Activated naive CD8-positive, alpha-beta T cell treated with anti-CD3 and anti-CD28 coated beads, Interleukin-2, amount 10 ng/mL, durations not matched to agents 7 days and 5 days (primary cell): ENCODE measurements at regions not wholly inside any gene's neighbourhood (a gene's known extent, or its start where the extent isn't known, plus 50 kb on each side); places are given as distances from the start of the nearest gene placed in this dataset.
"Not testable (repeated sequence)": the region's sequence is repeated elsewhere in the genome, so short reads cannot be mapped to it uniquely, and the experiment has no call there.

Source experiments
- ATAC-seq: fragments of 150-1000 bp; cut with Tn5 transposase; one replicate; pipeline ENCODE4 v1.10.0; 2021; ENCODE audit warnings: low read depth, moderate library complexity
- POLR2A ChIA-PET: fragments of 350-600 bp; sonication (Branson Sonifier 250); formaldehyde crosslinking; loops from one replicate; lab custom pipeline; 2021; ENCODE audit warnings: antibody characterized with exemption; lab: Charles Lee
- DNase-seq: peaks from one replicate; pipeline ENCODE4 v3.0.0; 2021
- H3K27ac Mint-ChIP-seq: one replicate; pipeline ENCODE4 v1.8.0; 2022; ENCODE audit warnings: mild to moderate bottlenecking, mixed read lengths
- H3K27me3 Mint-ChIP-seq: one replicate; pipeline ENCODE4 v1.8.0; 2022; ENCODE audit warnings: mild to moderate bottlenecking, moderate library complexity, mixed read lengths
- H3K36me3 Mint-ChIP-seq: one replicate; pipeline ENCODE4 v1.8.0; 2021; ENCODE audit warnings: mild to moderate bottlenecking, mixed read lengths
- H3K4me1 Mint-ChIP-seq: one replicate; pipeline ENCODE4 v1.8.0; 2021; ENCODE audit warnings: mixed read lengths
- H3K4me3 Mint-ChIP-seq: one replicate; pipeline ENCODE4 v1.8.0; 2022; ENCODE audit warnings: mild to moderate bottlenecking, moderate library complexity, mixed read lengths
- H3K9me3 Mint-ChIP-seq: one replicate; pipeline ENCODE4 v1.8.0; 2021; ENCODE audit warnings: mixed read lengths

GRCh38 chr7:119908948-119909347, 364.0 kb upstream of the KCND2 start:
- Mint-ChIP-seq H3K9me3 (peaks cover 10% of the 10 kb centered on the region), H3K27ac (no peak overlapping the region), H3K36me3 (no peaks in the 10 kb centered on the region), H3K4me1 (no peaks in the 10 kb centered on the region), H3K27me3 (no peaks in the 10 kb centered on the region), H3K4me3 (no peak overlapping the region)
- ATAC-seq (no peak), DNase-seq (no peak)
- POLR2A ChIA-PET: no interaction called here

- H3K4me1 Mint-ChIP-seq, ATAC-seq, H3K27ac Mint-ChIP-seq, H3K36me3 Mint-ChIP-seq, H3K27me3 Mint-ChIP-seq, POLR2A ChIA-PET, DNase-seq, H3K4me3 Mint-ChIP-seq: not testable (repeated sequence)
- peaks cover 11% of the 10 kb centered on the region for H3K9me3 Mint-ChIP-seq
Measured at GRCh38 chr7:119914119-119914518, 358.9 kb upstream of the KCND2 start.

- ATAC-seq (no peak), DNase-seq (no peak)
- POLR2A ChIA-PET: no interaction called here
- Mint-ChIP-seq H3K9me3 (peaks cover 7% of the 10 kb centered on the region), H3K4me1 (no peaks in the 10 kb centered on the region), H3K27me3 (no peaks in the 10 kb centered on the region), H3K36me3 (no peaks in the 10 kb centered on the region), H3K4me3 (no peak overlapping the region), H3K27ac (no peak overlapping the region)
Measured at GRCh38 chr7:119916501-119916900, 356.5 kb upstream of the KCND2 start.

- no peaks in the 10 kb centered on the region for H3K27me3 Mint-ChIP-seq
- H3K9me3 Mint-ChIP-seq: peaks cover 7% of the 10 kb centered on the region
- ATAC-seq: no peak
- no peak for DNase-seq
- H3K27ac Mint-ChIP-seq: no peak overlapping the region
- no peaks in the 10 kb centered on the region for H3K4me1 Mint-ChIP-seq
- POLR2A ChIA-PET: no interaction called here
- H3K4me3 Mint-ChIP-seq: no peak overlapping the region
- no peaks in the 10 kb centered on the region for H3K36me3 Mint-ChIP-seq
Measured at GRCh38 chr7:119918185-119918584, 354.8 kb upstream of the KCND2 start.

DNA sequence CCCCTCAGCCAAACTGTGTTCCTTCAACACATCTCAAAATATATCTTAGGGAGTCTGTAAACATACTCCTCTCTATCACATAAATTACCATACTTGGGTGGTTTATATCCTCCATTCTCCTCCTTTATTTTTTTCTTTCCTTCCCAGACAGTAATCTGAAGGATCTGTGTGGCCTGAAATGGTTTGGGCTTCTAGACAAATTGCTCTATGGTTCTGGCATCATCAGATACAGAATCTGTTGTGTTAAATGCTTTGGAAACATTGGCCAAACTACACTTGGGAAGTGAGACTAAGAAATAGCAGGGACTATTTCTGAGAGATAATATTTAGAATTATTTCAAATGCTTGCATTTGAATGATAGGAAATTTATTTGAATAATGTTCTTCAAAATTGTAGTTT, 353.0 kb upstream of the KCND2 start:
- ATAC-seq (no peak), DNase-seq (no peak)
- POLR2A ChIA-PET: no interaction called here
- H3K27me3 Mint-ChIP-seq: no peaks in the 10 kb centered on the region
- H3K4me1 Mint-ChIP-seq: no peaks in the 10 kb centered on the region
- H3K27ac Mint-ChIP-seq: no peak overlapping the region
- no peaks in the 10 kb centered on the region for H3K36me3 Mint-ChIP-seq
- peaks cover 2% of the 10 kb centered on the region for H3K9me3 Mint-ChIP-seq
- no peak overlapping the region for H3K4me3 Mint-ChIP-seq

DNA sequence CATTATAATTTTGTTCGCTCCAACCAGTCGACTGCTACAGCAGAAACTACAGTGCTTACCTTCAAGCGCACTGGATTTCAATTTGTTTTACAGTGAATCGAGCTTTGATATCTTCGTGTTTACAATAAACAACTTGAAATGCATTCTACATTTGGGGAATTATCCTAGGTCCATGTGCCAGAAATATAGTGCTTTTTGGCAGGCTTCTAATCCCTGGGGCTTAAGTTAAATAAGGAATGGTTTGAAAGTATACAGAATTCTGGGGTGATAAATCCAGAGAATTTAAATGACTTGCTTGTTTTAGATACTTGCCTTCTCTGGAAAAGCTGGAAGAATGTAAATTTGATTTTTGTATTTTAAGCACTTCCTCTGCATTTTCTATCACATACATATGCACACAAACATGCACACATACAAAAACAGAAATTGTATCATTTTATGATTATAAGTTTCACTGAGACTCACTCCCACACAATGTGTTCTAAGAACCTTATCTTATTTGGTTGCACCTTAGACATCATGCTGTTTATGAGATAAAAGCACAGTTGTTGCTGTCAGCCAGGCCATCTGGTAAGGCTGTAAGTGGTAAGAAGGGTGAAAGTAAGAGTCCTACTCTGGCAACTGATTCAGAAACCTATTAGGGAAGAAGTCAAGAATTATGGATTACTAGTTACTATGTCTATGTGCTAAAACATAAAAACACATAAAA, 347.2 kb upstream of the KCND2 start:
- Mint-ChIP-seq H3K9me3 (peaks cover 3% of the 10 kb centered on the region), H3K27me3 (no peaks in the 10 kb centered on the region), H3K4me3 (no peak overlapping the region), H3K4me1 (no peaks in the 10 kb centered on the region), H3K27ac (no peak overlapping the region), H3K36me3 (no peaks in the 10 kb centered on the region)
- ATAC-seq (no peak), DNase-seq (no peak)
- POLR2A ChIA-PET: no interaction called here

- POLR2A ChIA-PET: no interaction called here
- H3K4me3 Mint-ChIP-seq: no peak overlapping the region
Measured at GRCh38 chr7:119929891-119930290, 343.1 kb upstream of the KCND2 start.

GRCh38 chr7:119931230-119931824, 341.6 kb upstream of the KCND2 start:
- ATAC-seq (no peak), DNase-seq (no peak)
- Mint-ChIP-seq H3K9me3 (peaks cover 2% of the 10 kb centered on the region), H3K36me3 (no peaks in the 10 kb centered on the region), H3K27me3 (no peaks in the 10 kb centered on the region), H3K4me1 (no peaks in the 10 kb centered on the region), H3K4me3 (no peak overlapping the region), H3K27ac (no peak overlapping the region)
- POLR2A ChIA-PET: no interaction called here

More at GRCh38 chr7:119929891-119930290, 343.1 kb upstream of the KCND2 start:
- no peaks in the 10 kb centered on the region for H3K4me1 Mint-ChIP-seq
- H3K27me3 Mint-ChIP-seq: no peaks in the 10 kb centered on the region
- H3K27ac Mint-ChIP-seq: no peak overlapping the region
- H3K36me3 Mint-ChIP-seq: no peaks in the 10 kb centered on the region
- no peak for DNase-seq
- ATAC-seq: no peak
- peaks cover 2% of the 10 kb centered on the region for H3K9me3 Mint-ChIP-seq

DNA sequence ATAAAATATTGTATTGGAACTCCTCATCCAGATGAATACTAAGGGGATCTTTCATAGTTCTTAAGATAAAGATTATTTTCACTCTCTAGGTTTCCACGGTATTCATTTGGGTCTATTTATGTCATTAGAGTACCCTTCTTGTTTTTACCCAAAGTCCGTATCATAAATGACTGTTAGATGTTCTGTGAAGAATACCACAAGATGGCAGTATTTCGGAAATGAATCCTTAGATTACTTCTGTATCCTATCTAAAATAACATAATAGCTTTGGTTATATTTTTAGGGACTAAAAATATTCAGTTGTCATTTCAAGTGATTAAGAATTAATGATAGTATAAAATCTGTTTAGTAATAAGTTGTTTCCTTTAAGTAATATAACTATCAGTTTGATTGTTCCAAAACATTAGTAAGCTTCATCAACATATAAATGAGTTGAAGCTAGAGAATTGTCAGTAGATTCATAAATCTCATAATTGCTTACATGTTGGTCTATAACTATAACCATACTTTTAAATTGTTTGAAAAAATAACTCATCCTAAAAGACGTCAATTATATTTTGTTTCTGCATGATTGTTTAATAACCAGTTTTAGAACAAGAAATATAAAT, 337.5 kb upstream of the KCND2 start:
- no peaks in the 10 kb centered on the region for H3K9me3 Mint-ChIP-seq

GRCh38 chr7:119936836-119937235, 336.1 kb upstream of the KCND2 start:
- POLR2A ChIA-PET: no interaction called here
- no peaks in the 10 kb centered on the region for H3K36me3 Mint-ChIP-seq
- no peak overlapping the region for H3K4me3 Mint-ChIP-seq
- H3K9me3 Mint-ChIP-seq: no peaks in the 10 kb centered on the region
- no peaks in the 10 kb centered on the region for H3K27me3 Mint-ChIP-seq
- H3K4me1 Mint-ChIP-seq: no peaks in the 10 kb centered on the region
- ATAC-seq (no peak), DNase-seq (no peak)
- no peak overlapping the region for H3K27ac Mint-ChIP-seq

More for the DNA sequence above, 337.5 kb upstream of the KCND2 start:
- no peaks in the 10 kb centered on the region for H3K36me3 Mint-ChIP-seq
- ATAC-seq: no peak
- H3K27ac Mint-ChIP-seq: no peak overlapping the region
- H3K27me3 Mint-ChIP-seq: no peaks in the 10 kb centered on the region
- no peaks in the 10 kb centered on the region for H3K4me1 Mint-ChIP-seq
- POLR2A ChIA-PET: no interaction called here
- no peak overlapping the region for H3K4me3 Mint-ChIP-seq
- DNase-seq: no peak

DNA sequence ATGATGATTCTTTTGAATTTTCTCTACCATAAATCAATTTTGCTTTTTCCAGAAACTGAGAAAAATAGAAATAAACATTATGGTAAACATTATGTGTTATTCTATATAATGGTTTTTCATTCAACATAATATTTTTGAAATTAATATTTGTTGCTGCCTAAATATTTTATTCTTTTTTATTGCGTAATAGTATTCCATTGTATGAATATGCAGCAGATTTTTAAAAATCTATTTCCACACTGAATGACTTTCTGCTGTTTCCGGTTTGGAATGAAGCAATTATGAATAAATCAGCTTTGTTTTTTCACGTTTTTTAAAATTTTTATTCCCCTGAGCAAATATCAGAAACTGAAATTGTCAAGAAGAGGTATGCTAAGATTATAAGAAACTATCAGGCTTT, 335.2 kb upstream of the KCND2 start:
- Mint-ChIP-seq H3K9me3 (no peaks in the 10 kb centered on the region), H3K27me3 (no peaks in the 10 kb centered on the region), H3K36me3 (no peaks in the 10 kb centered on the region), H3K4me3 (no peak overlapping the region), H3K27ac (no peak overlapping the region), H3K4me1 (no peaks in the 10 kb centered on the region)
- DNase-seq: no peak
- POLR2A ChIA-PET: no interaction called here
- ATAC-seq: no peak

DNA sequence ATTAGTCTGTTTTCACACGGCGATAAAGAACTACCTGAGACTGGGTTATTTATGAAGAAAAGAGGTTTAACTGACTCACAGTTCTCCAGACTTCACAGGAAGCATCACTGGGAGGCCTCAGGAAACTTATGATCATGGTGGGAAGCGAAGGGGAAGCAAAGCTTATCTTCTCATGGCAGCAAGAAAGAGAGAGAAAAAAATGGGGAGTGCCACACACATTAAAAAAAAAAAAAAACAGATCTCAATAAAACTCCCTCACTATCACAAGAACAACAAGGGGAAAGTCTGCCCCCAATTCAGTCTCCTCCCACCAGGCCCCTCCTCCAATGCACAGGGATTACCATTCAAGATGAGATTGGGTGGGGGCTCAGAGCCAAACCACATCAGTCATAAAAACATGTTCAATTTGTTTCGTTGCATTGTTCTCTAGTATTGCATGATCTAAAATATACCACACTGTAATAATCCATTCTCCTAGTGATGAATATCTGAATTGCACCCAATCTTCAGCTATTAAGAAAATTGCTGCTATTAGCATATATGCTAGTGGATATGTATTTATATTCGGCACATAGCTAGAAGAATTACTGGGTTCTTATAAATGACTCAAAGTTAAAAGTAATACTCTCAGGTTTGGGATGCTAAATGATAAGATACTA, 328.9 kb upstream of the KCND2 start:
- DNase-seq: no peak
- H3K27ac Mint-ChIP-seq: no peak overlapping the region
- no peaks in the 10 kb centered on the region for H3K9me3 Mint-ChIP-seq
- no peaks in the 10 kb centered on the region for H3K4me1 Mint-ChIP-seq
- no peaks in the 10 kb centered on the region for H3K36me3 Mint-ChIP-seq
- no peaks in the 10 kb centered on the region for H3K27me3 Mint-ChIP-seq
- H3K4me3 Mint-ChIP-seq: no peak overlapping the region
- no peak for ATAC-seq
- POLR2A ChIA-PET: no interaction called here

DNA sequence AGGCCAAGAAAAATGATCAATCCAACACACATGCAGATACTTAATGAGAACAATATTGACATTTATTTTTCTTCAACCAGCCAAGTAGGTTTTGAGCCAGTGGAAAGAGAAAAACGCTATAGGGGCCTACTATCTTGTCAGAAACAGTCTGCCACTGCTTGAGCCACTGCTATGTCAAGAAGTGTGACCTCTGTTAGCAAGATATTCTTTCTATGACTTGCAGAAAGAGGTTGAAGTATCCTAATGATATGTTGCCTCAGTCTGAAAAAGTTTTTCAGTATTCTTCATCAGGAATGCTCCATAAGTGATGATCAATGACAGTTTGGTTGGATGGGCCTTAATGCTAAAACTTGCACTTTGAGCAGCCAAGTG, 328.4 kb upstream of the KCND2 start:
- Mint-ChIP-seq H3K9me3 (no peaks in the 10 kb centered on the region), H3K4me1 (no peaks in the 10 kb centered on the region), H3K36me3 (no peaks in the 10 kb centered on the region), H3K27ac (no peak overlapping the region), H3K4me3 (no peak overlapping the region), H3K27me3 (no peaks in the 10 kb centered on the region)
- DNase-seq: no peak
- ATAC-seq: no peak
- POLR2A ChIA-PET: no interaction called here

- no peak for ATAC-seq
- no peaks in the 10 kb centered on the region for H3K36me3 Mint-ChIP-seq
- H3K9me3 Mint-ChIP-seq: peaks cover 2% of the 10 kb centered on the region
- no peak for DNase-seq
- POLR2A ChIA-PET: no interaction called here
- no peaks in the 10 kb centered on the region for H3K27me3 Mint-ChIP-seq
- no peaks in the 10 kb centered on the region for H3K4me1 Mint-ChIP-seq
- no peak overlapping the region for H3K27ac Mint-ChIP-seq
- no peak overlapping the region for H3K4me3 Mint-ChIP-seq
Measured at GRCh38 chr7:119945822-119946221, 327.2 kb upstream of the KCND2 start.
